HEK293 (cell line): ENCODE measurements at regions not wholly inside any gene's neighbourhood (a gene's known extent, or its start where the extent isn't known, plus 50 kb on each side); places are given as distances from the start of the nearest gene placed in this dataset.

Source experiments
- GLI2 ChIP-seq: fragments of 450-650 bp; formaldehyde crosslinking; IDR thresholded peaks from 2 replicates; pipeline ENCODE4; 2017; ENCODE audit warnings: missing biosample characterization, missing genetic modification characterization, low read depth, borderline replicate concordance
- TCF7L2 ChIP-seq: IDR thresholded peaks from 2 replicates; pipeline ENCODE4 v1.6.1; 2011; ENCODE audit warnings: low read depth, mild to moderate bottlenecking, inconsistent platforms, low read length, moderate library complexity, borderline replicate concordance
- ZNF184 ChIP-seq: fragments of 450-650 bp; IDR thresholded peaks from 2 replicates; pipeline ENCODE4 v1.5.1; 2018; ENCODE audit warnings: missing biosample characterization, mild to moderate bottlenecking, missing genetic modification characterization
- ZNF624 ChIP-seq: fragments of 450-650 bp; formaldehyde crosslinking; IDR thresholded peaks from 2 replicates; pipeline ENCODE4 v1.5.1; 2017; ENCODE audit warnings: missing biosample characterization, missing genetic modification characterization
- ZNF792 ChIP-seq: fragments of 450-650 bp; formaldehyde crosslinking; IDR thresholded peaks from 2 replicates; pipeline ENCODE4 v1.5.1; 2016; ENCODE audit warnings: missing biosample characterization, missing genetic modification characterization
- ZSCAN30 ChIP-seq: fragments of 450-650 bp; IDR thresholded peaks from 2 replicates; pipeline ENCODE4 v1.5.1; 2018; ENCODE audit warnings: missing biosample characterization, mild to moderate bottlenecking, missing genetic modification characterization, moderate library complexity
- TF ChIP-seq, protein P1 (sequence below): fragments of 450-650 bp; formaldehyde crosslinking; IDR thresholded peaks from 2 replicates; pipeline ENCODE4 v1.5.1; 2016; ENCODE audit warnings: missing biosample characterization, missing genetic modification characterization
- TF ChIP-seq, protein P2 (sequence below): fragments of 450-650 bp; formaldehyde crosslinking; IDR thresholded peaks from 2 replicates; pipeline ENCODE4 v1.5.1; 2016; ENCODE audit warnings: missing biosample characterization, missing genetic modification characterization

DNA sequence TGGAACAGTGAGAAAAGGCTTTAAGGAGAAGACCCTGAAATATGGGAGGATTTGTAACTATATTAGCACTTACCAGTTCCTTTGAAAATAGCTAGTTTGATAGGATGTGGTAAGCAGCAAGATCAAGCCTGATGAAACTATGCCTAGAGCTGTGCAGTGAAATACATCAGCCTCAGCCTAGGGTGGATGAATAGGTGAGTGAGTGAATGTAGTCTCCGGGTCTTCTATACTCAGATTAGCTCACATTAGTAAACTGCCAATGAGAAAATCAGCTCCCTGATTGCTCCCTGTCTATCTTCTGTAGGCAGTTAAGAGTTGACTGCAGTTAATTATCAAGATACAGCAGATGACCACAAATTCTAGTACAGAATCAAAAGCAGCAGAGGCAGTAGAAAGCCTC lies 89.6 kb downstream of the ELAPOR2 start:
- TF ChIP-seq, protein P1, sequence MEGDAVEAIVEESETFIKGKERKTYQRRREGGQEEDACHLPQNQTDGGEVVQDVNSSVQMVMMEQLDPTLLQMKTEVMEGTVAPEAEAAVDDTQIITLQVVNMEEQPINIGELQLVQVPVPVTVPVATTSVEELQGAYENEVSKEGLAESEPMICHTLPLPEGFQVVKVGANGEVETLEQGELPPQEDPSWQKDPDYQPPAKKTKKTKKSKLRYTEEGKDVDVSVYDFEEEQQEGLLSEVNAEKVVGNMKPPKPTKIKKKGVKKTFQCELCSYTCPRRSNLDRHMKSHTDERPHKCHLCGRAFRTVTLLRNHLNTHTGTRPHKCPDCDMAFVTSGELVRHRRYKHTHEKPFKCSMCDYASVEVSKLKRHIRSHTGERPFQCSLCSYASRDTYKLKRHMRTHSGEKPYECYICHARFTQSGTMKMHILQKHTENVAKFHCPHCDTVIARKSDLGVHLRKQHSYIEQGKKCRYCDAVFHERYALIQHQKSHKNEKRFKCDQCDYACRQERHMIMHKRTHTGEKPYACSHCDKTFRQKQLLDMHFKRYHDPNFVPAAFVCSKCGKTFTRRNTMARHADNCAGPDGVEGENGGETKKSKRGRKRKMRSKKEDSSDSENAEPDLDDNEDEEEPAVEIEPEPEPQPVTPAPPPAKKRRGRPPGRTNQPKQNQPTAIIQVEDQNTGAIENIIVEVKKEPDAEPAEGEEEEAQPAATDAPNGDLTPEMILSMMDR (tag by site-specific recombination), result no peak
- TF ChIP-seq ZNF184 (tag by site-specific recombination), result no peak
- no peak for TF ChIP-seq ZNF624 (tag by site-specific recombination)
- no peak for TF ChIP-seq TCF7L2
- TF ChIP-seq, protein P2, sequence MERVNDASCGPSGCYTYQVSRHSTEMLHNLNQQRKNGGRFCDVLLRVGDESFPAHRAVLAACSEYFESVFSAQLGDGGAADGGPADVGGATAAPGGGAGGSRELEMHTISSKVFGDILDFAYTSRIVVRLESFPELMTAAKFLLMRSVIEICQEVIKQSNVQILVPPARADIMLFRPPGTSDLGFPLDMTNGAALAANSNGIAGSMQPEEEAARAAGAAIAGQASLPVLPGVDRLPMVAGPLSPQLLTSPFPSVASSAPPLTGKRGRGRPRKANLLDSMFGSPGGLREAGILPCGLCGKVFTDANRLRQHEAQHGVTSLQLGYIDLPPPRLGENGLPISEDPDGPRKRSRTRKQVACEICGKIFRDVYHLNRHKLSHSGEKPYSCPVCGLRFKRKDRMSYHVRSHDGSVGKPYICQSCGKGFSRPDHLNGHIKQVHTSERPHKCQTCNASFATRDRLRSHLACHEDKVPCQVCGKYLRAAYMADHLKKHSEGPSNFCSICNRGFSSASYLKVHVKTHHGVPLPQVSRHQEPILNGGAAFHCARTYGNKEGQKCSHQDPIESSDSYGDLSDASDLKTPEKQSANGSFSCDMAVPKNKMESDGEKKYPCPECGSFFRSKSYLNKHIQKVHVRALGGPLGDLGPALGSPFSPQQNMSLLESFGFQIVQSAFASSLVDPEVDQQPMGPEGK (tag by site-specific recombination), result no peak
- TF ChIP-seq GLI2, result no peak
- no peak for TF ChIP-seq ZNF792
- TF ChIP-seq ZSCAN30 (tag by site-specific recombination), result no peak
